Uterus (tissue), 3 donors: ENCODE measurements at regions not wholly inside any gene's neighbourhood (a gene's known extent, or its start where the extent isn't known, plus 50 kb on each side); places are given as distances from the start of the nearest gene placed in this dataset.

Source experiments
- DNase-seq, 2 donors: peaks; one replicate each; pipeline ENCODE4 v3.0.0-alpha.2; 2019 to 2020
- H3K27ac ChIP-seq, 2 donors: fragments of 200-600 bp; sonication (generic); 1 replicate in 1 of 2; 2 replicates in 1 of 2; pipeline ENCODE4 v1.5.1; 2016 to 2018
- H3K27me3 ChIP-seq, 2 donors: fragments of 200-600 bp; sonication (generic); one replicate each; pipeline ENCODE4 v1.5.1; 2018 to 2019; ENCODE audit warnings: control low read depth in 1 of 2
- H3K36me3 ChIP-seq, 2 donors: fragments of 200-600 bp; sonication (generic); one replicate each; pipeline ENCODE4 v1.5.1; 2019; ENCODE audit warnings: control low read depth in 1 of 2
- H3K4me1 ChIP-seq, 2 donors: fragments of 200-600 bp; sonication (generic); one replicate each; pipeline ENCODE4 v1.5.1; 2018 to 2019; ENCODE audit warnings: control low read depth in 1 of 2
- H3K4me3 ChIP-seq, 2 donors: fragments of 200-600 bp; sonication (generic); 1 replicate in 1 of 2; 2 replicates in 1 of 2; pipeline ENCODE4 v1.5.1; 2018 to 2019; ENCODE audit warnings: mild to moderate bottlenecking in 1 of 2
- H3K9me3 ChIP-seq, 2 donors: fragments of 200-600 bp; sonication (generic); one replicate each; pipeline ENCODE4 v1.5.1; 2019; ENCODE audit warnings: control low read depth in 1 of 2
- POLR2A ChIP-seq, 2 donors: fragments of 450-650 bp; IDR thresholded peaks; one replicate each; pipeline ENCODE4 v1.6.1; 2016; ENCODE audit warnings: antibody characterized with exemption in 2 of 2, mild to moderate bottlenecking in 1 of 2, moderate library complexity in 1 of 2
- intact Hi-C: fragments of 100-400 bp; cut with DNase I; formaldehyde crosslinking; loops from one replicate; pipeline ENCODE4 v1.15.1; 2023; ENCODE audit warnings: low total_unique reads
- TF ChIP-seq, protein P1 (sequence below), 4 experiments: fragments of 200-600 bp in 2 of 4; fragments of 450-650 bp in 2 of 4; sonication (generic) in 2 of 4; IDR thresholded peaks; one replicate each; pipeline ENCODE4 v1.5.1; 2016 to 2019; ENCODE audit warnings: antibody characterized with exemption in 4 of 4, mild to moderate bottlenecking in 2 of 4, moderate library complexity in 1 of 4
- donor health status: DM: yes; HTN: yes; CAD: no.

DNA sequence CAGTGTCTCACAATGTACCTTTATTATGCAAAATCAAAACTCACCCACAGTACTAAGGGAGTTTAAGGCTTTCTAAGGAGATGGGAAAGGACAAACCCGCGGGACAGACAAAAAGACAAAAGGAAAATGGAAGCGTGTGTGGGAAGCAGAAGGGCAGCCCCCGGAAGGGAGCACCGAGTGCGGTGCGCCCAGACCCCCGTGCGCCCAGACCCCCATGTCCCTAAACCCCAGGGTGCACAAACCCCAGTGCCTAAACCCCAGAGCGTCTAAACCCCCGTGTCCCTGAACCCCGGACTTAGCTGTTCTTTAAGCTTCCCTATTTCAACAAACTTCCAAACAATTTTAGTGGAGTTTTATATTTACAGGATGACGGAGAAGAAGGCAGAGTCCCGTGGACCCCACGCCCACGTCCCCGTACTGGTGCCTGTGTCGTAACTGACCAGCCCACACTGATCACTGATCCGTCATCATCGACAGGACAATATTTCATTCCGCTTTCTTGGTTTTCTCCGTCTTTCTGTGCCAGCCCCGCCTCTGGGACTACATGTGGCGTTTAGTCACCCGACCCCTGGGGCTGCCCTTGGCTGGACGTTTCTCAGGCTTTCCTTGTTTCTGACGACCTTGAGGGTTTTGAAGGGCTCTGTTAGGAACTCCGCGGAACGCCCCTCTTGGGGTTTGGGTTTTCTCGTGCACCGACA is 76.9 kb downstream of the RTP5 start:
- TF ChIP-seq, protein P1, sequence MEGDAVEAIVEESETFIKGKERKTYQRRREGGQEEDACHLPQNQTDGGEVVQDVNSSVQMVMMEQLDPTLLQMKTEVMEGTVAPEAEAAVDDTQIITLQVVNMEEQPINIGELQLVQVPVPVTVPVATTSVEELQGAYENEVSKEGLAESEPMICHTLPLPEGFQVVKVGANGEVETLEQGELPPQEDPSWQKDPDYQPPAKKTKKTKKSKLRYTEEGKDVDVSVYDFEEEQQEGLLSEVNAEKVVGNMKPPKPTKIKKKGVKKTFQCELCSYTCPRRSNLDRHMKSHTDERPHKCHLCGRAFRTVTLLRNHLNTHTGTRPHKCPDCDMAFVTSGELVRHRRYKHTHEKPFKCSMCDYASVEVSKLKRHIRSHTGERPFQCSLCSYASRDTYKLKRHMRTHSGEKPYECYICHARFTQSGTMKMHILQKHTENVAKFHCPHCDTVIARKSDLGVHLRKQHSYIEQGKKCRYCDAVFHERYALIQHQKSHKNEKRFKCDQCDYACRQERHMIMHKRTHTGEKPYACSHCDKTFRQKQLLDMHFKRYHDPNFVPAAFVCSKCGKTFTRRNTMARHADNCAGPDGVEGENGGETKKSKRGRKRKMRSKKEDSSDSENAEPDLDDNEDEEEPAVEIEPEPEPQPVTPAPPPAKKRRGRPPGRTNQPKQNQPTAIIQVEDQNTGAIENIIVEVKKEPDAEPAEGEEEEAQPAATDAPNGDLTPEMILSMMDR (IDR thresholded peaks at IDR 0.05) = no peak
- no peak for TF ChIP-seq POLR2A (IDR thresholded peaks at IDR 0.05)
- no peaks in the 10 kb centered on the region for H3K36me3 ChIP-seq
- H3K27me3 ChIP-seq = no peaks in the 10 kb centered on the region
- no peak overlapping the region for H3K27ac ChIP-seq
- no peak for DNase-seq
- H3K9me3 ChIP-seq = no peaks in the 10 kb centered on the region
- intact Hi-C loops = no loop called here
- peaks cover 0 to 8% of the 10 kb centered on the region in 2 donors for H3K4me1 ChIP-seq
- H3K4me3 ChIP-seq = no peak overlapping the region

DNA sequence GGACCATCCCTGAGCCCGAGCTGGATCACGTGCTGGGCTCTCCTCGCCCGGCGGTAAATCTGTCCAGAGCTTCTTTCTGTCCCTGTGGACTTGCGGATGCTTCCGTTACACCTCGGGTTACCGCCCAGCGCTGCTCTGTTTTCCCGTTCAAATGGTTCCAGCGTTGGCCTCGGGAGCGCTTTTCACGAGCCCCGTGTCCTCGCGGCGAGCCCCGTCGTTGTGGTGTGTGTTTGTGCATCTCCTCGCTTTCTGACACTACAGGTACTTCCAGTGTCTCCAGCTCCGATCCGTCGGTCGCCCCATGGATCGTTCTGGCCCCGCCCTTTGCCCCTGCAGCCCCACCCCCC is 77.4 kb downstream of the RTP5 start:
- Histone ChIP-seq H3K4me1 (peaks cover 0 to 2% of the 10 kb centered on the region in 2 donors), H3K9me3 (no peaks in the 10 kb centered on the region), H3K27ac (no peak overlapping the region), H3K4me3 (no peak overlapping the region), H3K36me3 (no peaks in the 10 kb centered on the region), H3K27me3 (no peaks in the 10 kb centered on the region)
- TF ChIP-seq, protein P1 (IDR thresholded peaks at IDR 0.05) = no peak
- no peak for TF ChIP-seq POLR2A (IDR thresholded peaks at IDR 0.05)
- intact Hi-C loops = no loop called here
- no peak for DNase-seq

DNA sequence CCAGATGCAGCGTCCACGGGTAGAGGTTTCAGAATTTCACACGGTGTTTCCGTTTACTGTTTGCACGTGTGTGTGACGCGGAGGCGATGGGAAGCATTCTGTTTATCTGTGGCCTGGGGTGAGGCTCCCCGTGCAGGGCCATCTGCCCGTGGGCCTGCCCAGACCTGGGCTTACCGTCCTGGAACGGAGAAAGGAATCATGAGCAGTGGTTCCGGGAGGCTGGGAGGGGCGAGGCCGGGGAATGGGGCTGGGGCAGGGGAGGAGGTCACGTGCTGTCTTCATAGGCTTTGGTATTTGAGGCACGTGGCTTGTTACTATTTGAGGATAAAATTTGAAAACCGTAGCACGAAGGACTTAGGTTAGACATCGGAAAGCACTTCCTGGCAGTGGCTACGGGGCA is 77.9 kb downstream of the RTP5 start:
- H3K36me3 ChIP-seq = no peaks in the 10 kb centered on the region
- H3K4me1 ChIP-seq = no peaks in the 10 kb centered on the region
- no peak overlapping the region for H3K4me3 ChIP-seq
- intact Hi-C loops = no loop called here
- TF ChIP-seq, protein P1 (IDR thresholded peaks at IDR 0.05) = no peak
- no peak for TF ChIP-seq POLR2A (IDR thresholded peaks at IDR 0.05)
- H3K27me3 ChIP-seq = no peaks in the 10 kb centered on the region
- no peaks in the 10 kb centered on the region for H3K9me3 ChIP-seq
- H3K27ac ChIP-seq = no peak overlapping the region
- no peak for DNase-seq

DNA sequence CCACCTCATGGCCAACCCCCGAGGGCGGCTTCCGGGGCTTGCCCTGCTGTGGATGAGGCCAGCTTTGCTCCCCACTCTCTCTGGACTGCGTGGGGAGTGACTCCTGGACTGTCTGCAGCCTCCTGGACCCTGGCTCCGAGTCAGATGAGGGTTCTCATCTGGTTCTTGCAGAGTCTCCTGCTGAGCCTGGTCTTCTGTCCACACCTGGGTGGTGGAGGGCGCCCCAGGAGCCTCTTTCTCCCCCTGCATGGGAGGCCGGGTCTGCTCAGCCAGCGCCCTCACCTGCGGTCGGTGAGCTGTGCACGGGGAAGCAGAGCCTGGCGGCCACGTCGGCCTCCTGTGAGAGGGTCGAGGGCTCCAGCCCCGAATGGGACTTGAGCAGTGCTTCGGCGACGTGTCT is 78.3 kb downstream of the RTP5 start:
- no peaks in the 10 kb centered on the region for H3K9me3 ChIP-seq
- H3K27ac ChIP-seq = no peak overlapping the region
- H3K36me3 ChIP-seq = no peaks in the 10 kb centered on the region
- no peak for TF ChIP-seq POLR2A (IDR thresholded peaks at IDR 0.05)
- TF ChIP-seq, protein P1 (IDR thresholded peaks at IDR 0.05) = no peak
- no peak overlapping the region for H3K4me3 ChIP-seq
- no peak for DNase-seq
- no peaks in the 10 kb centered on the region for H3K4me1 ChIP-seq
- H3K27me3 ChIP-seq = no peaks in the 10 kb centered on the region
- intact Hi-C loops = no loop called here

DNA sequence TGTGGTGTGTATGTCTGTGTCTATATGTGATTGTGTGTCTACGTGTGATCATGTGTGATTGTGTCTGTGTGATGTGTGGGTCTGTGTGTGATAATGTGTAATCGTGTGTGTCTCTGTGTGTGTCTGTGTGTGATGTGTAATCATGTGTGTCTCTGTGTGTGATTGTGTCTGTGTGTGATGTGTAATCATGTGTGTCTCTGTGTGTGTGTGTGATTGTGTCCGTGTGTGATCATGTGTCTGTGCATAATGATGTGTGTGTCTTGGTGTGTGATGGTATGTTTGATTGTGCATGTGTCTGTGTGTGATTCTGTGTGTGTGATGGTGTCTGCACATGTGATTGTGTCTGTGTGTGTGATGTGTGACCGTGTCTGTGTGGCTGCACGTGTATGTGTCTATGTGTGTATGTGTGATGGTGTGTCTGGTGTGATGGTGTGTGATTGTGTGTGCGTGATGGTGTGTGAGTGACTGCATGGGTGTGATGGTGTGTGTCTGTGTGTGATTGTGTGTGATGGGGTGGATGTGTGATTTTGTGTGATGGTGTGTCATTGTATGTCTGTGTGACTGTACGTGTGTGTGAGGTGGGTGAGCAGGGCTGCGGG is 78.9 kb downstream of the RTP5 start:
- Histone ChIP-seq H3K27me3 (no peaks in the 10 kb centered on the region), H3K4me3 (no peak overlapping the region), H3K36me3 (no peaks in the 10 kb centered on the region), H3K27ac (no peak overlapping the region), H3K4me1 (no peaks in the 10 kb centered on the region), H3K9me3 (no peaks in the 10 kb centered on the region)
- intact Hi-C loops = no loop called here
- no peak for DNase-seq
- TF ChIP-seq POLR2A (IDR thresholded peaks at IDR 0.05) = no peak
- TF ChIP-seq, protein P1 (IDR thresholded peaks at IDR 0.05) = no peak
